ENCODE measurements at regions not wholly inside any gene's neighbourhood (a gene's known extent, or its start where the extent isn't known, plus 50 kb on each side); places are given as distances from the start of the nearest gene placed in this dataset.

DNA sequence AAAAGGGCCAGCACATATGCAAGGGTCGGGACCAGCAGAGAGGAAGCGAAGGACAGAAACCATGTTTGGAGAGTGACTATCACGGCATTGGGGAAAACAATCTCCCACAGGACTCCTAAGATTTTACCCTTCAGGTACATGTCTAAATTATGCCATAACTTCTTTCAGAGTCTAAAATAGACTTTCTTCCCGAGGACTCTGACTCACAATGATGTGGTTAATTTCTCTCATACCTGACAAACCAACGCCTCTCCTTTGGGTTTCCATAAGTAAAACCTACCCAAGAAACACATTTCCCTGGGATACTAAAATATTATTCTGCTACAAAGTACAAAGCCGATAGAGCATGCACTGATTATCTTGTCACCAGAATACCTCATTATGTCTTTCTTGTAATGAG, 127.8 kb upstream of the NETO1 start (continued):
- TF ChIP-seq ETS1 (IDR thresholded peaks at IDR 0.05): no peak
- no peak for TF ChIP-seq JUNB (IDR thresholded peaks at IDR 0.05; ENCODE audit: unreplicated experiment)
- TF ChIP-seq EZH2 (IDR thresholded peaks at IDR 0.05; ENCODE audit: low read depth, unreplicated experiment): no peak
- no peak for TF ChIP-seq REST (IDR thresholded peaks at IDR 0.05; ENCODE audit: unreplicated experiment)
- no peak for TF ChIP-seq EZH2phosphoT487 (IDR thresholded peaks at IDR 0.05; ENCODE audit: unreplicated experiment)
- no peak for TF ChIP-seq CREB1 (CRISPR knock-in tag; IDR thresholded peaks at IDR 0.05; ENCODE audit: low read depth)
- no peak for TF ChIP-seq STAT1 (IDR thresholded peaks at IDR 0.05; ENCODE audit: unreplicated experiment)
- TF ChIP-seq POLR2AphosphoS5 (IDR thresholded peaks at IDR 0.05; ENCODE audit: low read depth): no peak
- TF ChIP-seq, protein P1, sequence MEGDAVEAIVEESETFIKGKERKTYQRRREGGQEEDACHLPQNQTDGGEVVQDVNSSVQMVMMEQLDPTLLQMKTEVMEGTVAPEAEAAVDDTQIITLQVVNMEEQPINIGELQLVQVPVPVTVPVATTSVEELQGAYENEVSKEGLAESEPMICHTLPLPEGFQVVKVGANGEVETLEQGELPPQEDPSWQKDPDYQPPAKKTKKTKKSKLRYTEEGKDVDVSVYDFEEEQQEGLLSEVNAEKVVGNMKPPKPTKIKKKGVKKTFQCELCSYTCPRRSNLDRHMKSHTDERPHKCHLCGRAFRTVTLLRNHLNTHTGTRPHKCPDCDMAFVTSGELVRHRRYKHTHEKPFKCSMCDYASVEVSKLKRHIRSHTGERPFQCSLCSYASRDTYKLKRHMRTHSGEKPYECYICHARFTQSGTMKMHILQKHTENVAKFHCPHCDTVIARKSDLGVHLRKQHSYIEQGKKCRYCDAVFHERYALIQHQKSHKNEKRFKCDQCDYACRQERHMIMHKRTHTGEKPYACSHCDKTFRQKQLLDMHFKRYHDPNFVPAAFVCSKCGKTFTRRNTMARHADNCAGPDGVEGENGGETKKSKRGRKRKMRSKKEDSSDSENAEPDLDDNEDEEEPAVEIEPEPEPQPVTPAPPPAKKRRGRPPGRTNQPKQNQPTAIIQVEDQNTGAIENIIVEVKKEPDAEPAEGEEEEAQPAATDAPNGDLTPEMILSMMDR (conservative IDR thresholded peaks at IDR 0.05; ENCODE audit: low read depth in 2 of 2): no peak
- TF ChIP-seq ZNF331 (CRISPR knock-in tag; IDR thresholded peaks at IDR 0.05; ENCODE audit: low read depth): no peak

DNA sequence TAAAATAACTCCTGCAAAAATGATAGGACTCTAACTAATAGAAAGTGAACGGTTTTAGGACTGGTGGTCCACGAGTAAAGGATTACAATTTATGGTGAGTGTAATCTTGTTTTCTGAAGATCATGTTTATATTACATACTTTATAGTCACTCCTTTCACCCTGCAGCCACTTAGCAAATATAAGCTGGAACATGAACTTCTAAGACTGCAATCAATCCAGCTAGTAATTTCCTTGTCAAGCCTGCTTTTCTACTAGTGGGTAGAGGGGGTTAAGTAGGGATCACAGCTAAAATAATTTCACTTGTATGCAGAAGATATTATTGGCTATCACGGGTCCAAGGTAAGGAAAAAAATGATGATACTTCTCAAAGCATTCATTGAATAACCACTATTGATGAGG, 125.5 kb upstream of the NETO1 start:
- H3K27ac ChIP-seq (ENCODE audit: low read depth): no peak overlapping the region
- TF ChIP-seq EZH2 (IDR thresholded peaks at IDR 0.05; ENCODE audit: low read depth, unreplicated experiment) (no peak), NANOG (IDR thresholded peaks at IDR 0.05; ENCODE audit: borderline replicate concordance) (no peak)
- H3F3A ChIP-seq (replicated peaks; ENCODE audit: low read depth): no peaks in the 10 kb centered on the region
- Mint-ChIP-seq H3K27ac (no peak overlapping the region), H3K4me1 (no peaks in the 10 kb centered on the region), H3K4me3 (no peak overlapping the region), H3K27me3 (ENCODE audit: insufficient read depth, low read depth, poor library complexity) (no peaks in the 10 kb centered on the region), H3K9me3 (no peaks in the 10 kb centered on the region), H3K36me3 (ENCODE audit: low read depth) (no peaks in the 10 kb centered on the region)
- no peaks in the 10 kb centered on the region for H4K20me1 ChIP-seq (replicated peaks; ENCODE audit: insufficient read depth)
- ATAC-seq: no peak
- no peak for DNase-seq (ENCODE audit: low spot score)
- H3K4me3 ChIP-seq: no peak overlapping the region
- H3K4me1 ChIP-seq (ENCODE audit: insufficient read depth): no peaks in the 10 kb centered on the region
- H3K9me2 ChIP-seq (ENCODE audit: insufficient read depth): no peaks in the 10 kb centered on the region
- no peaks in the 10 kb centered on the region for H3K36me3 ChIP-seq (ENCODE audit: insufficient read depth)
- no peak overlapping the region for H2AFZ ChIP-seq
- H3K79me2 ChIP-seq (replicated peaks; ENCODE audit: insufficient read depth): no peaks in the 10 kb centered on the region
- H3K4me2 ChIP-seq: no peak overlapping the region
- H3K27me3 ChIP-seq (ENCODE audit: insufficient read depth): no peaks in the 10 kb centered on the region

All from GM23338 (cell line).